Fibroblast of mammary gland (primary cell): ENCODE measurements at regions not wholly inside any gene's neighbourhood (a gene's known extent, or its start where the extent isn't known, plus 50 kb on each side); places are given as distances from the start of the nearest gene placed in this dataset.
A peak's percentile ranks its signal among the peaks of the same experiment; 100 is the strongest.

Source experiments
- DNase-seq: peaks from one replicate; pipeline ENCODE4 v3.0.0-alpha.2; 2010; ENCODE audit warnings: low read depth
- H3K4me3 ChIP-seq: 2 replicates; pipeline ENCODE4 v1.5.1; 2011; ENCODE audit warnings: low read depth, mild to moderate bottlenecking, low read length, moderate library complexity; ENCODE audit not compliant: control insufficient read depth
- TF ChIP-seq, protein P1 (sequence below): conservative IDR thresholded peaks from 2 replicates; pipeline ENCODE4 v1.5.1; 2011; ENCODE audit warnings: low read depth, low read length, inconsistent platforms; ENCODE audit not compliant: control insufficient read depth, insufficient read depth

- peak; percentile 36 for DNase-seq
Measured at GRCh38 chr17:34201225-34201624, 53.9 kb upstream of the CCL2 start.

GRCh38 chr17:34201767-34202166 lies 53.3 kb upstream of the CCL2 start:
- no peak overlapping the region for H3K4me3 ChIP-seq
- TF ChIP-seq, protein P1, sequence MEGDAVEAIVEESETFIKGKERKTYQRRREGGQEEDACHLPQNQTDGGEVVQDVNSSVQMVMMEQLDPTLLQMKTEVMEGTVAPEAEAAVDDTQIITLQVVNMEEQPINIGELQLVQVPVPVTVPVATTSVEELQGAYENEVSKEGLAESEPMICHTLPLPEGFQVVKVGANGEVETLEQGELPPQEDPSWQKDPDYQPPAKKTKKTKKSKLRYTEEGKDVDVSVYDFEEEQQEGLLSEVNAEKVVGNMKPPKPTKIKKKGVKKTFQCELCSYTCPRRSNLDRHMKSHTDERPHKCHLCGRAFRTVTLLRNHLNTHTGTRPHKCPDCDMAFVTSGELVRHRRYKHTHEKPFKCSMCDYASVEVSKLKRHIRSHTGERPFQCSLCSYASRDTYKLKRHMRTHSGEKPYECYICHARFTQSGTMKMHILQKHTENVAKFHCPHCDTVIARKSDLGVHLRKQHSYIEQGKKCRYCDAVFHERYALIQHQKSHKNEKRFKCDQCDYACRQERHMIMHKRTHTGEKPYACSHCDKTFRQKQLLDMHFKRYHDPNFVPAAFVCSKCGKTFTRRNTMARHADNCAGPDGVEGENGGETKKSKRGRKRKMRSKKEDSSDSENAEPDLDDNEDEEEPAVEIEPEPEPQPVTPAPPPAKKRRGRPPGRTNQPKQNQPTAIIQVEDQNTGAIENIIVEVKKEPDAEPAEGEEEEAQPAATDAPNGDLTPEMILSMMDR: no peak
- DNase-seq: no peak

More at GRCh38 chr17:34201225-34201624, 53.9 kb upstream of the CCL2 start:
- TF ChIP-seq, protein P1: no peak
- no peak overlapping the region for H3K4me3 ChIP-seq

DNA sequence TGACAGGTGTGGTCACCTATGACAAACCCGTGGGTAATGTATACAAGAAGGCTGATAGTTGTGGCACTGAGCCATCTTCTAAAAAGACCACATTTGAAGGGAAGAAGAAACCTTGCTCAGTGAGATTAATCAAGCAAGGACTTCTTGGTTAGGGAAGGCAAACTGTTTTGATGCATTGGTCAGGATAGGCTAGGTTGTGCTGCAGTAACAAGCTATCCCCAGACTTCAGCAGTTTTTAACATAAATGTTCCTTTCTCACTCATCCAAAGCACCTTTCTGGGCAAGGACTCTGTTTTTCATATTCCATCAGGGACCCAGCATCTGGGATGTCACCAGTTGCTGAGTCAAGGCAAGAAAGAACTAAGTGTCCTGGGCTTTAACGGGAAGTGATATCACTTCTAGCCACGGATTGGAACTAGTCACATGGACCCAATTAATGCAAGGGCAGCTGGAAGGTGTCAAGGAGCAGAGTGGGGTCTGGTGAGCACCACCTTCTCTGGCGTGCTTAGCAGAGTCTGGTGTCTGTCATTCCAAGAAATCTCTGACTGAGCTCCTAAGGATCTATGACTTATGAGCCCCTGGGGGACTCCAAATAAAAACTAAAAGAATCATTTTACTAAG lies 52.0 kb upstream of the CCL2 start:
- peak; percentile 80 for DNase-seq
- no peak overlapping the region for H3K4me3 ChIP-seq
- TF ChIP-seq, protein P1: no peak

DNA sequence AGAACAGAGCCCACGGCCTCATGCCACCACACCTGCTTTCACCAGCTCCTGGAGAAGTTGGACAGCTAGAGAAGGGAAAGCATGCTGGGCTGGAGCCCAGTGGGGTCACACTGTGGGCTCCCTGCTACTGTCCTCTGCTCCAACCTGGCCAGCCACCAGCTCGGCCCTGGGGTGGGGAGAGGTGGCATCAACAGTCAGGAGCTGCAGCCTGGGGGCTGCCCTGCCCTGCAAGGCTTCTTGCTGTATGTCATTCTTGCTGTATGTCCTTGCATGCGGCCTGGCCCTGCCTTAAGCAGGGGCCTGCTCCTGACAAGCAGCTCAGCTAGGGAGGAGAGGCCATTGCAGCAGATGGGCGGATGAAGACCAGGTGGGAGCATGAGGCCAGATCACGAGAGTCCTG lies 50.7 kb upstream of the CCL2 start:
- no peak overlapping the region for H3K4me3 ChIP-seq
- TF ChIP-seq, protein P1: no peak
- no peak for DNase-seq
